PFSK-1 (cell line): ENCODE measurements at regions not wholly inside any gene's neighbourhood (a gene's known extent, or its start where the extent isn't known, plus 50 kb on each side); places are given as distances from the start of the nearest gene placed in this dataset.
A peak's percentile ranks its signal among the peaks of the same experiment; 100 is the strongest.

Source experiments
- FOXP2 ChIP-seq: optimal IDR thresholded peaks from 2 replicates; pipeline ENCODE3; 2011; ENCODE audit warnings: borderline replicate concordance, control low read depth, inconsistent platforms; ENCODE audit not compliant: insufficient read depth; ENCODE audit errors: extremely low read length, extremely low read depth
- POLR2AphosphoS5 ChIP-seq: IDR thresholded peaks from 2 replicates; pipeline ENCODE4 v1.6.1; 2012; ENCODE audit warnings: low read depth, mild to moderate bottlenecking, control low read depth, low read length, moderate library complexity
- REST ChIP-seq, 2 experiments: IDR thresholded peaks; 2 replicates each; pipeline versions ENCODE4 v1.6.1 to v1.8.0; 2011 to 2012; ENCODE audit warnings: low read depth in 2 of 2, low read length in 2 of 2, control low read depth in 1 of 2, inconsistent platforms in 1 of 2, mild to moderate bottlenecking in 1 of 2, moderate library complexity in 1 of 2; ENCODE audit not compliant: insufficient read depth in 1 of 2
- SIN3A ChIP-seq: IDR thresholded peaks from 2 replicates; pipeline ENCODE4 v1.6.1; 2012; ENCODE audit warnings: mild to moderate bottlenecking, low read length, moderate library complexity, borderline replicate concordance; ENCODE audit not compliant: insufficient read depth
- TAF1 ChIP-seq: IDR thresholded peaks from 2 replicates; pipeline ENCODE4 v1.6.1; 2012; ENCODE audit warnings: low read length, control low read depth, borderline replicate concordance; ENCODE audit not compliant: insufficient read depth

- no peak for TF ChIP-seq POLR2AphosphoS5
- no peak for TF ChIP-seq FOXP2
- no peak for TF ChIP-seq TAF1
- no peak for TF ChIP-seq SIN3A
- TF ChIP-seq REST (IDR thresholded peaks at IDR 0.05; ENCODE audit: insufficient read depth in 1 of 2, low read depth in 2 of 2, low read length in 2 of 2), result no peak
These were observed 898.5 kb downstream of the KCNJ2 start for GRCh38 chr17:71067669-71068407.

GRCh38 chr17:71068408-71068750, 899.0 kb downstream of the KCNJ2 start:
- TF ChIP-seq POLR2AphosphoS5 (no peak), SIN3A (no peak), TAF1 (no peak), REST (IDR thresholded peaks at IDR 0.05; ENCODE audit: insufficient read depth in 1 of 2, low read depth in 2 of 2, low read length in 2 of 2) (no peak), FOXP2 (no peak)

GRCh38 chr17:71071041-71071440, 901.7 kb downstream of the KCNJ2 start:
- TF ChIP-seq TAF1, result no peak
- no peak for TF ChIP-seq SIN3A
- TF ChIP-seq POLR2AphosphoS5, result no peak
- no peak for TF ChIP-seq REST (IDR thresholded peaks at IDR 0.05; ENCODE audit: insufficient read depth in 1 of 2, low read depth in 2 of 2, low read length in 2 of 2)
- no peak for TF ChIP-seq FOXP2

GRCh38 chr17:71071837-71072236, 902.5 kb downstream of the KCNJ2 start:
- peak; percentile 27; the same call in 1 of the 2 replicates for TF ChIP-seq POLR2AphosphoS5
- no peak for TF ChIP-seq REST (IDR thresholded peaks at IDR 0.05; ENCODE audit: insufficient read depth in 1 of 2, low read depth in 2 of 2, low read length in 2 of 2)
- 0 out of 2 replicates have a peak, but pooled peaks have one; percentile 18 for TF ChIP-seq SIN3A
- TF ChIP-seq TAF1, result no peak
- peak; percentile 52 for TF ChIP-seq FOXP2

GRCh38 chr17:71080937-71081336, 911.6 kb downstream of the KCNJ2 start:
- TF ChIP-seq TAF1 (no peak), REST (IDR thresholded peaks at IDR 0.05; ENCODE audit: insufficient read depth in 1 of 2, low read depth in 2 of 2, low read length in 2 of 2) (no peak), SIN3A (no peak), POLR2AphosphoS5 (no peak), FOXP2 (no peak)
